ENCODE measurements at regions not wholly inside any gene's neighbourhood (a gene's known extent, or its start where the extent isn't known, plus 50 kb on each side); places are given as distances from the start of the nearest gene placed in this dataset.
"Not testable (repeated sequence)": the region's sequence is repeated elsewhere in the genome, so short reads cannot be mapped to it uniquely, and the experiment has no call there.

DNA sequence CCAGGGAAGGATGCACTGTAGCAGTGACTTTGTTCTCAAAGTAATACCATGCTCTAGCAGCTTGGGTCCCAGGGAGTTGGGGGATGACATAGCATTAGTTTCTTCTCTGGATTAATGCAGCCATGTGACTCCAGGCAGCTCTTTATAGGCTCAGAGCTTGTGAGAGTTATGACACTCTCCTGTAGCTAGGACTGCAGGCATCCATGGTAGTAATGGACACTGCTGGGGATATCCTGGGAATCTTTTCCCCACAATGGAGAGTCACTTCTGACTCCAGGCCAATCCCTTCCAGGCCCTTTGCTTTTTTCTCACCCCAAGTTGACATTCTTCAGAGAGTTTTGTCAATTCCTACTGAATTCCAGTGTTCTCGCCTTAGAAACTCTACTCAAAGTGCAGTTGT, 270.9 kb downstream of the COG6 start:
- no peaks in the 10 kb centered on the region for H3K27me3 Mint-ChIP-seq (ENCODE audit: low read depth)
- peaks cover 33% of the 10 kb centered on the region for H3K9me3 Mint-ChIP-seq
- H3K4me1 Mint-ChIP-seq (ENCODE audit: low read depth): peaks cover 15% of the 10 kb centered on the region

DNA sequence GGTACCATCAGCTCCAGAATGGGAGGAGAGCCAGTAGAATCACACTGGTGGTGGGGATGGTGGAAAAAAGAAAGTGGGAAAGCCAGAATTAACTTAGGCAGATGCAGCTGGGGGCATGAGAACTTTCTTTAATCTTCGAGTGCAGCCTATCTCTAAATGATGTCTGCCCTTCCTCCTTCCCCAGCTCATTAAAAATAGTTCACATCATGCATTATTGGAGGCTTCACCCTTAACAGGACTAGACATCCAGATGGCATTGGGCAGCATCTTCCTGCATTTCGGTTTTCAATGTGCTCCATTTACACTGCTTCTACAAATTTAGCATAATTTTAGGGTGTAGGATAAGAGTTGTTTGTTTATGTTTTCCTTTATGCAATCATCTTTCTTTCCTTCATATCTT, 272.8 kb downstream of the COG6 start:
- Mint-ChIP-seq H3K36me3 (ENCODE audit: low read depth) (no peaks in the 10 kb centered on the region), H3K27me3 (ENCODE audit: low read depth) (no peaks in the 10 kb centered on the region), H3K27ac (no peak overlapping the region), H3K4me1 (ENCODE audit: low read depth) (peaks cover 15% of the 10 kb centered on the region), H3K4me3 (no peak overlapping the region), H3K9me3 (peaks cover 27% of the 10 kb centered on the region)

More for the DNA sequence above, 270.9 kb downstream of the COG6 start:
- H3K36me3 Mint-ChIP-seq (ENCODE audit: low read depth): no peaks in the 10 kb centered on the region
- H3K27ac Mint-ChIP-seq: no peak overlapping the region
- H3K4me3 Mint-ChIP-seq: no peak overlapping the region

- Mint-ChIP-seq H3K4me3 (no peak overlapping the region), H3K27me3 (ENCODE audit: low read depth) (no peaks in the 10 kb centered on the region), H3K4me1 (ENCODE audit: low read depth) (peaks cover 15% of the 10 kb centered on the region), H3K27ac (no peak overlapping the region), H3K36me3 (ENCODE audit: low read depth) (no peaks in the 10 kb centered on the region), H3K9me3 (peaks cover 22% of the 10 kb centered on the region)
Observed at GRCh38 chr13:39929583-39929982, 274.1 kb downstream of the COG6 start.

GRCh38 chr13:39930060-39930459, 274.6 kb downstream of the COG6 start:
- Mint-ChIP-seq H3K27me3 (ENCODE audit: low read depth) (no peaks in the 10 kb centered on the region), H3K36me3 (ENCODE audit: low read depth) (no peaks in the 10 kb centered on the region), H3K4me1 (ENCODE audit: low read depth) (peaks cover 14% of the 10 kb centered on the region), H3K9me3 (peaks cover 18% of the 10 kb centered on the region), H3K4me3 (no peak overlapping the region), H3K27ac (no peak overlapping the region)

GRCh38 chr13:39930544-39931444, 275.3 kb downstream of the COG6 start:
- Mint-ChIP-seq H3K4me1 (ENCODE audit: low read depth) (peaks cover 17% of the 10 kb centered on the region), H3K9me3 (peaks cover 14% of the 10 kb centered on the region), H3K36me3 (ENCODE audit: low read depth) (no peaks in the 10 kb centered on the region), H3K4me3 (no peak overlapping the region), H3K27ac (no peak overlapping the region), H3K27me3 (ENCODE audit: low read depth) (no peaks in the 10 kb centered on the region)

GRCh38 chr13:39931505-39931904, 276.0 kb downstream of the COG6 start:
- Mint-ChIP-seq H3K27ac (no peak overlapping the region), H3K4me3 (no peak overlapping the region), H3K27me3 (ENCODE audit: low read depth) (no peaks in the 10 kb centered on the region), H3K9me3 (peaks cover 14% of the 10 kb centered on the region), H3K4me1 (ENCODE audit: low read depth) (peaks cover 17% of the 10 kb centered on the region), H3K36me3 (ENCODE audit: low read depth) (no peaks in the 10 kb centered on the region)

DNA sequence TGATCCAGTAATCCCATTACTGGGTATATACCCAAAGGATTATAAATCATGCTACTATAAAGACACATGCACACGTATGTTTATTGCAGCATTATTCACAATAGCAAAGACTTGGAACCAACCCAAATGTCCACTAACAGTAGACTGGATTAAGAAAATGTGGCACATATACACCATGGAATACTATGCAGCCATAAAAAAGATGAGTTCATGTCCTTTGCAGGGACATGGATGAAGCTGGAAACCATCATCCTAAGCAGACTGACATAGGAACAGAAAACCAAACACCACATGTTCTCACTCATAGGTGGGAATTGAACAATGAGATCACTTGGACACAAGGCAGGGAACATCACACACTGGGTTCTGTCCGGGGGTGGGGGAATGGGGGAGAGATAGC, 277.1 kb downstream of the COG6 start:
- H3K27me3 Mint-ChIP-seq (ENCODE audit: low read depth); H3K4me3 Mint-ChIP-seq; H3K27ac Mint-ChIP-seq; H3K36me3 Mint-ChIP-seq (ENCODE audit: low read depth): not testable (repeated sequence)
- Mint-ChIP-seq H3K4me1 (ENCODE audit: low read depth) (peaks cover 23% of the 10 kb centered on the region), H3K9me3 (peaks cover 14% of the 10 kb centered on the region)

- H3K4me1 Mint-ChIP-seq (ENCODE audit: low read depth): peaks cover 19% of the 10 kb centered on the region
- no peak overlapping the region for H3K4me3 Mint-ChIP-seq
- H3K36me3 Mint-ChIP-seq (ENCODE audit: low read depth): no peaks in the 10 kb centered on the region
- peaks cover 14% of the 10 kb centered on the region for H3K9me3 Mint-ChIP-seq
- no peak overlapping the region for H3K27ac Mint-ChIP-seq
- peaks cover 2% of the 10 kb centered on the region for H3K27me3 Mint-ChIP-seq (ENCODE audit: low read depth)
Observed at GRCh38 chr13:39935155-39935554, 279.7 kb downstream of the COG6 start.

GRCh38 chr13:39938596-39938995, 283.1 kb downstream of the COG6 start:
- Mint-ChIP-seq H3K36me3 (ENCODE audit: low read depth) (no peaks in the 10 kb centered on the region), H3K27me3 (ENCODE audit: low read depth) (peaks cover 4% of the 10 kb centered on the region), H3K9me3 (peaks cover 3% of the 10 kb centered on the region), H3K4me1 (ENCODE audit: low read depth) (peaks cover 13% of the 10 kb centered on the region), H3K27ac (no peak overlapping the region), H3K4me3 (no peak overlapping the region)

DNA sequence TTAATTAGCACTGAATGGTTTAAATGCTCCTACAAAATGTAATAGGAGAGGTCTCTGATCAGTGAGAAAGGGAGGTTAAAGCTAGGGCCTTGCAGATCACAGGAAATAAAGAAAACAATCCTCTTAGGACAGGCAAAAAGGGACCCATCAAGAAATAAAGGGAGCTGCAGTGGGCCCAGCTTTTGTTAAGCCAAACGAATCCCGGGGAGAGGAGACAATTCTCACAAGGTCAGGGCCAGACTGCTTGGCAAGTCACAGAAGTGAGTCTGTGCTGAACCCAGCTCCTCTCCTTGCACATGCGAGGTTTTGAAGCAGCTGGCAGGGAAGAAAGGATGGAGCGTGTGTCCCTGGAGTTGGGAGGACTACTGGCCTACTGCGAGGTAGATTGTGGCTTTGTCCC, 285.8 kb downstream of the COG6 start:
- Mint-ChIP-seq H3K27ac (no peak overlapping the region), H3K4me1 (ENCODE audit: low read depth) (peaks cover 10% of the 10 kb centered on the region), H3K36me3 (ENCODE audit: low read depth) (no peaks in the 10 kb centered on the region), H3K9me3 (no peaks in the 10 kb centered on the region), H3K4me3 (no peak overlapping the region), H3K27me3 (ENCODE audit: low read depth) (peaks cover 6% of the 10 kb centered on the region)

- Mint-ChIP-seq H3K9me3 (no peaks in the 10 kb centered on the region), H3K27me3 (ENCODE audit: low read depth) (peaks cover 9% of the 10 kb centered on the region), H3K4me3 (no peak overlapping the region), H3K36me3 (ENCODE audit: low read depth) (no peaks in the 10 kb centered on the region), H3K4me1 (ENCODE audit: low read depth) (peaks cover 6% of the 10 kb centered on the region), H3K27ac (no peak overlapping the region)
Observed at GRCh38 chr13:39941911-39942551, 286.6 kb downstream of the COG6 start.

GRCh38 chr13:39942552-39943273, 287.3 kb downstream of the COG6 start:
- Mint-ChIP-seq H3K4me3 (no peak overlapping the region), H3K27ac (no peak overlapping the region), H3K27me3 (ENCODE audit: low read depth) (peaks cover 9% of the 10 kb centered on the region), H3K36me3 (ENCODE audit: low read depth) (no peaks in the 10 kb centered on the region), H3K4me1 (ENCODE audit: low read depth) (peaks cover 3% of the 10 kb centered on the region), H3K9me3 (no peaks in the 10 kb centered on the region)

DNA sequence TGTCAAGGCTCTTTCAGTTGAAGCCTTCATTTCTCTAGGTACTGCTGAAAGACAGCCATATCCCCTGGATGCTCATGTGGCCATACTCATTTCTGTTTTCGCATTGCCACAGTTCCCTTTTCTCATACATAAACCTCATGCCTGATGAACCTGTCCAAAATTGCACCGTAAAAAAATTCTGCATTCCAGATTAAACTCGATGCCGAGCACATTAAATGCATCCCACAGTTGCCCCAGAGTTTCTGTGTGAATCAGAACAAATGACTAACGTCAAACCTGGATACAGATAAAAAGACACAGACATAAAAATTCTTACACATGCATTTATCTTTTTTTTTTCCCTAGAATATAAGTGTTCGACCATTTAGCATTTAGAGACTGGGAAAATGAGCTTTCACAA, 288.2 kb downstream of the COG6 start:
- H3K9me3 Mint-ChIP-seq: no peaks in the 10 kb centered on the region
- peaks cover 3% of the 10 kb centered on the region for H3K4me1 Mint-ChIP-seq (ENCODE audit: low read depth)
- no peak overlapping the region for H3K27ac Mint-ChIP-seq
- H3K27me3 Mint-ChIP-seq (ENCODE audit: low read depth): peaks cover 17% of the 10 kb centered on the region
- H3K4me3 Mint-ChIP-seq: no peak overlapping the region
- H3K36me3 Mint-ChIP-seq (ENCODE audit: low read depth): no peaks in the 10 kb centered on the region

DNA sequence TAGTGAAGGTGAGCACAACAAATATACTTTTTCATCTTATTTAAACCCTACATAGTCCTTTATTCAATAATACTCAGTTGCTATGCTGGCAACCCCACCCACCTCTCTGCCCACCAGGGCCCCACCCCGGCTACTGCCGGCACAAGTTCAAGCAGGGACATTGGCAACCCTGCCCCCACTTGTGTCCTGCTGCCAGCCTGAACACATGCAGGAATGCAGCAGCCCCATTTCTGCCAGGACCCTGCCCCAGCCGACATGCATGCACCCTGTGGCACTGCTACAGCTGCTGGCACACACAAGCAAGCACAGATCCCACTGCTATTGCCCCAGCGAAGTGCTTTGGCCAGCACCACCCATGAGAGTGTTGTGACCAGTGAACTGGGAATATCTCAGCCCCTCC, 289.8 kb downstream of the COG6 start:
- Mint-ChIP-seq H3K27ac (no peak overlapping the region), H3K9me3 (no peaks in the 10 kb centered on the region), H3K27me3 (ENCODE audit: low read depth) (peaks cover 24% of the 10 kb centered on the region), H3K4me3 (no peak overlapping the region), H3K4me1 (ENCODE audit: low read depth) (peaks cover 3% of the 10 kb centered on the region), H3K36me3 (ENCODE audit: low read depth) (peaks cover 1% of the 10 kb centered on the region)

DNA sequence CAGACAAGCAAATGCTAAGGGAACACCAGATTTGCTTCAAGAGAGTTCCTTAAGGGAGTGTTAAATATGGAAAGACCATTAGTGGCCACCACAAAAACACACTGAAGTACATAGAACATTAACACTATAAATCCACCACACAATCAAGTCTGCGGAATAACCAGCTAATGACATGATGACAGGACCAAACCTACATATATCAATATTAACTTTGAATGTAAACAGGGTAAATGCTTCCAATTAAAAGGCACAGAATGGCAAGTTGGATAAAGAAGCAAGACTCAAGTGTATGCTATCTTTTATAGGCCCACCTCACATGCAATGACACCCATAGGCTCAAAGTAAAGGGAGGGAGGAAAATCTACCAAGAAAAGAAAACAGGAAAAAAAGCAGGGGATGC, 291.3 kb downstream of the COG6 start:
- Mint-ChIP-seq H3K36me3 (ENCODE audit: low read depth) (peaks cover 1% of the 10 kb centered on the region), H3K4me1 (ENCODE audit: low read depth) (peaks cover 3% of the 10 kb centered on the region), H3K27me3 (ENCODE audit: low read depth) (peaks cover 23% of the 10 kb centered on the region), H3K9me3 (no peaks in the 10 kb centered on the region), H3K4me3 (no peak overlapping the region), H3K27ac (no peak overlapping the region)

All from T-helper 1 cell treated with Interleukin-12 subunit alpha and Interleukin-12 subunit beta and Interleukin-4 antibody, amounts not matched to agents 30 μg/mL and 1 μg/mL, for 36 hours (primary cell).